Upper lobe of left lung (tissue), 6 donors: ENCODE measurements at regions not wholly inside any gene's neighbourhood (a gene's known extent, or its start where the extent isn't known, plus 50 kb on each side); places are given as distances from the start of the nearest gene placed in this dataset.

Experiments
- ATAC-seq, 2 donors: fragments of 200-7000 bp; cut with Tn5 transposase; one replicate each; pipeline ENCODE4 v1.9.1; 2022; ENCODE audit warnings: mild to moderate bottlenecking in 2 of 2, moderate library complexity in 2 of 2; ENCODE audit not compliant: low FRiP score in 2 of 2
- DNase-seq, 2 donors: peaks; one replicate each; pipeline ENCODE4 v3.0.0-alpha.2; 2019 to 2020
- H3K27ac ChIP-seq, 4 donors: fragments of 200-600 bp; sonication (generic); one replicate each; pipeline ENCODE4 v1.5.1; 2016 to 2019
- H3K27me3 ChIP-seq, 4 donors: fragments of 200-600 bp; sonication (generic); one replicate each; pipeline ENCODE4 v1.5.1; 2017 to 2019
- H3K36me3 ChIP-seq, 4 donors: fragments of 200-600 bp; sonication (generic); one replicate each; pipeline ENCODE4 v1.5.1; 2016 to 2019
- H3K4me1 ChIP-seq, 4 donors: fragments of 200-600 bp; sonication (generic); one replicate each; pipeline ENCODE4 v1.5.1; 2018 to 2019
- H3K4me3 ChIP-seq, 4 donors: fragments of 200-600 bp; sonication (generic); one replicate each; pipeline ENCODE4 v1.5.1; 2017 to 2019; ENCODE audit warnings: mild to moderate bottlenecking in 2 of 4, moderate library complexity in 1 of 4
- H3K9me3 ChIP-seq, 4 donors: fragments of 200-600 bp; sonication (generic); one replicate each; pipeline ENCODE4 v1.5.1; 2018 to 2019
- EP300 ChIP-seq, 4 donors: sonication (generic); formaldehyde crosslinking; IDR thresholded peaks; one replicate each; pipeline ENCODE4 v1.5.1; 2017; ENCODE audit warnings: antibody characterized with exemption in 4 of 4, control low read depth in 2 of 4
- POLR2A ChIP-seq, 4 donors: fragments of 450-650 bp; IDR thresholded peaks; one replicate each; pipeline ENCODE4 v1.5.1; 2016 to 2017; ENCODE audit warnings: antibody characterized with exemption in 4 of 4, mild to moderate bottlenecking in 2 of 4
- POLR2AphosphoS5 ChIP-seq, 2 donors: sonication (generic); formaldehyde crosslinking; IDR thresholded peaks; one replicate each; pipeline ENCODE4 v1.5.1; 2017; ENCODE audit warnings: antibody characterized with exemption in 2 of 2
- WGBS, 2 donors: methylation state at CpG; one replicate each; pipeline ENCODE4 v1.1.5; 2017 to 2018; 5-methylcytosine and 5-hydroxymethylcytosine counted together
- TF ChIP-seq, protein P1 (sequence below), 6 experiments: fragments of 450-650 bp in 4 of 6; fragments of 200-600 bp in 2 of 6; sonication (generic) in 2 of 6; IDR thresholded peaks; one replicate each; pipeline ENCODE4 v1.5.1; 2016 to 2019; ENCODE audit warnings: antibody characterized with exemption in 6 of 6
- donor health status: DM: no; HTN: no; CAD: no; lungs with moderate emphysema.
- donor health status: DM: no; HTN: yes; CAD: no; lungs with severe emphysema.

DNA sequence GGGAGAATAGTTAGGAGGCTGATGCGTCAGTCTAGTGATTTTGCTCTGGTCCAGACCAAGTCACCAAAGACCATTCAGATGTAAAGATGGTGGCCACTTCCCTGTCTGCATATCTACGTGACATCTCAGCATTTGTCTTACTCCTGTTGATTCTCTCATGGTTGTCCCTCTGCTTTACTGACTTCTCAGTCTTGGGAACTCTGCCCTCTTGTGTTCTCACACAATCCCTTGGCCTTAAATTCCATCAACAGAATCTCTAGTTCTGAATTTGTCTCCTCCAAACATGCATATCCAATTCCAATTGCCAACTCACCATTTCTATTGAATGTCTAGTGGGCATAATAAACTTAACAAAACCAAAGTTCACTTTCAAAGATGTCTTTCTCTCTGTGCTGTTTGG lies 147.8 kb downstream of the SLC24A2 start:
- 68 to 70% methylated on average over 2 of the region's 2 CpGs for WGBS, 2 donors
- H3K9me3 ChIP-seq = no peaks in the 10 kb centered on the region
- TF ChIP-seq POLR2AphosphoS5 (IDR thresholded peaks at IDR 0.05) (no peak), EP300 (IDR thresholded peaks at IDR 0.05) (no peak), POLR2A (IDR thresholded peaks at IDR 0.05) (no peak)
- TF ChIP-seq, protein P1, sequence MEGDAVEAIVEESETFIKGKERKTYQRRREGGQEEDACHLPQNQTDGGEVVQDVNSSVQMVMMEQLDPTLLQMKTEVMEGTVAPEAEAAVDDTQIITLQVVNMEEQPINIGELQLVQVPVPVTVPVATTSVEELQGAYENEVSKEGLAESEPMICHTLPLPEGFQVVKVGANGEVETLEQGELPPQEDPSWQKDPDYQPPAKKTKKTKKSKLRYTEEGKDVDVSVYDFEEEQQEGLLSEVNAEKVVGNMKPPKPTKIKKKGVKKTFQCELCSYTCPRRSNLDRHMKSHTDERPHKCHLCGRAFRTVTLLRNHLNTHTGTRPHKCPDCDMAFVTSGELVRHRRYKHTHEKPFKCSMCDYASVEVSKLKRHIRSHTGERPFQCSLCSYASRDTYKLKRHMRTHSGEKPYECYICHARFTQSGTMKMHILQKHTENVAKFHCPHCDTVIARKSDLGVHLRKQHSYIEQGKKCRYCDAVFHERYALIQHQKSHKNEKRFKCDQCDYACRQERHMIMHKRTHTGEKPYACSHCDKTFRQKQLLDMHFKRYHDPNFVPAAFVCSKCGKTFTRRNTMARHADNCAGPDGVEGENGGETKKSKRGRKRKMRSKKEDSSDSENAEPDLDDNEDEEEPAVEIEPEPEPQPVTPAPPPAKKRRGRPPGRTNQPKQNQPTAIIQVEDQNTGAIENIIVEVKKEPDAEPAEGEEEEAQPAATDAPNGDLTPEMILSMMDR (IDR thresholded peaks at IDR 0.05) = no peak
- H3K27me3 ChIP-seq = no peaks in the 10 kb centered on the region
- H3K4me1 ChIP-seq = no peaks in the 10 kb centered on the region
- ATAC-seq (no peak), DNase-seq (no peak)
- no peaks in the 10 kb centered on the region for H3K36me3 ChIP-seq
- no peak overlapping the region for H3K27ac ChIP-seq
- H3K4me3 ChIP-seq = no peak overlapping the region

DNA sequence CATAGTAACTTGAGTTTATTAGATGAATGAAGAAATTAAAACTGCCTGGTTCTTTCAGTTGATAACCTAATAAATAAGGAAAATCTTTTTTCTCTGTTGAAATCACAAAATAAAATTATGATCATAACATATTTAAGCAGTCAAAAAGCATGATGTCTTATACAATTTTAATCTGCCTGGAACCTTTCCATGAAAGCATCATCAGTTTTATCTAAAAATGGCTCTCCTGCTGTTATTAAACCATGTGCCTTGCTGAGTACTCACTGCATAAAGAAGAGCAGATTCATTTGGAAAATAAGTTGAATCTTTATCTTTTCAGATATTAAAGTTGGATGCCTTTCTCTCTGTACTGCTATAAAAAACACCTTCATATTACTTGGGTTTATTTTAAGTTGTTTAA lies 148.8 kb downstream of the SLC24A2 start:
- Histone ChIP-seq H3K27ac (no peak overlapping the region), H3K27me3 (no peaks in the 10 kb centered on the region), H3K36me3 (no peaks in the 10 kb centered on the region), H3K4me1 (no peaks in the 10 kb centered on the region), H3K4me3 (no peak overlapping the region), H3K9me3 (no peaks in the 10 kb centered on the region)
- ATAC-seq (no peak), DNase-seq (no peak)
- TF ChIP-seq EP300 (IDR thresholded peaks at IDR 0.05) (no peak), POLR2A (IDR thresholded peaks at IDR 0.05) (no peak), POLR2AphosphoS5 (IDR thresholded peaks at IDR 0.05) (no peak)
- TF ChIP-seq, protein P1 (IDR thresholded peaks at IDR 0.05) = no peak

DNA sequence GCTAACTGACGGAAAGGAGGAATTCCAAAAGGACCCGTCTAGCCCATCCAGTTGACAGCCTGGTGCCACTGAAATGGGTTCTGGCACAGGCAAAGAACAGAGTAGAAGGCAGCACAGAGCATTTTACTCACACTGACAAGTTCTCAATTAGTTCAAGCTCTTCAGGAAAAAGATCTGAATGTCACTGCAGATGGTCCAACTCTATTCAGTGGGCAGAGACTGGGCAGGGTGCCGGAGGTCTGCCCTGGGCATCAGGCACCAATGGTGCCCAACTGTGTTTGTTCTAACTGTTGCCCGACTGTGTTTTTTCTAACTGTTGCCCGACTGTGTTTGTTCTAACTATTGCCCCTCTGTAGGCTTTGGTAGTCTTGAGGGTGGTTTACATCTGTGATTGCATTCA lies 151.8 kb downstream of the SLC24A2 start:
- no peak for DNase-seq
- Histone ChIP-seq H3K27ac (no peak overlapping the region), H3K27me3 (no peaks in the 10 kb centered on the region), H3K9me3 (no peaks in the 10 kb centered on the region), H3K4me3 (no peak overlapping the region), H3K36me3 (no peaks in the 10 kb centered on the region), H3K4me1 (no peaks in the 10 kb centered on the region)
- 84 to 87% methylated on average over 5 of the region's 5 CpGs for WGBS, 2 donors
- TF ChIP-seq, protein P1 (IDR thresholded peaks at IDR 0.05) = no peak
- no peak for TF ChIP-seq EP300 (IDR thresholded peaks at IDR 0.05)
- no peak for TF ChIP-seq POLR2AphosphoS5 (IDR thresholded peaks at IDR 0.05)
- no peak for TF ChIP-seq POLR2A (IDR thresholded peaks at IDR 0.05)
- ATAC-seq = no peak

DNA sequence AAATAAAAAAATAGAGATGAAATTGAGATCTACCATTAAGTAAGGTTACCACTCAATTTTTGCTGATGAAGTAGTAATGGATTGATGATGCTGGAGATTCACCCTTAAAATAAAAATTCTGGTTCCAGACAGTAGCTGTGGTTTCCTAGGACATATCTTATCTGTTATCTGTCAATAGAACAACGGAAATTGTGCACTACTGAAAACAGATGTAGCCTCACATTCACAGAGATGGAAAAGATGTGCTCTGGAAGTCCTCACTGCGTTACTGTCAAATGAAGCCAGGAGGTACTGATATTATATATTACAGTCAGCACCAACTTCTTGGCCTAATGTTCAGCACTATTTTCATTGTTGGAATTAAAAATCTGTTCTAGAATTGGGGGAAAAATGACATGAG lies 154.0 kb downstream of the SLC24A2 start:
- no peak for DNase-seq
- Histone ChIP-seq H3K36me3 (no peaks in the 10 kb centered on the region), H3K27me3 (no peaks in the 10 kb centered on the region), H3K4me1 (no peaks in the 10 kb centered on the region), H3K4me3 (no peak overlapping the region), H3K9me3 (no peaks in the 10 kb centered on the region), H3K27ac (no peak overlapping the region)
- 67 to 71% methylated on average over 2 of the region's 2 CpGs for WGBS, 2 donors
- TF ChIP-seq POLR2A (IDR thresholded peaks at IDR 0.05) (no peak), POLR2AphosphoS5 (IDR thresholded peaks at IDR 0.05) (no peak), EP300 (IDR thresholded peaks at IDR 0.05) (no peak)
- TF ChIP-seq, protein P1 (IDR thresholded peaks at IDR 0.05) = no peak
- no peak for ATAC-seq

DNA sequence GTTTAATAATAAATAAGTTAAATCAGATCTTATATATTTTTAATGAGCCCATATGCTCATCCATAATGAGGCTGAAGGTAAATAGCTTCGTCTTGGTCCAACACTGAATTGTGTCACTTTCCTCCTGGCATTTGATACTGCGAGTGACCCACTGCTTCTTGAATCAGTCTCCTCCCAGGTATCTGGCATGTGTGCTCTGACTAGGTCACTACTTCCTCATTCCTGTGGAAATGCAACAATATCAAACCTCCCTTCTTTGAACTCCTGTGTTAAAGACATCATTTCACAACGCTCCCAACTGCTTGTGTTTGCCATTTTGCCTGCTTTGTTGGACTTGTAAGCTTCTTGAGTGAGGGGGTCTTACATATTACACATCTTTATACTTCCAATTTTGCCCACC lies 157.7 kb downstream of the SLC24A2 start:
- Histone ChIP-seq H3K27me3 (no peaks in the 10 kb centered on the region), H3K27ac (no peak overlapping the region), H3K9me3 (no peaks in the 10 kb centered on the region), H3K4me1 (no peaks in the 10 kb centered on the region), H3K36me3 (no peaks in the 10 kb centered on the region), H3K4me3 (no peak overlapping the region)
- ATAC-seq = no peak
- 43 to 61% methylated on average over 3 of the region's 3 CpGs for WGBS, 2 donors
- DNase-seq = no peak
- TF ChIP-seq POLR2AphosphoS5 (IDR thresholded peaks at IDR 0.05) = no peak
- no peak for TF ChIP-seq POLR2A (IDR thresholded peaks at IDR 0.05)
- no peak for TF ChIP-seq EP300 (IDR thresholded peaks at IDR 0.05)
